Hematopoietic multipotent progenitor cell treated with erythropoietin and hydrocortisone succinate and interleukin-3 and kit ligand, for 15 days (in vitro differentiated cells): ENCODE measurements at regions not wholly inside any gene's neighbourhood (a gene's known extent, or its start where the extent isn't known, plus 50 kb on each side); places are given as distances from the start of the nearest gene placed in this dataset.

Experiments used
- DNase-seq: peaks from one replicate; pipeline ENCODE4 v3.0.0-alpha.2; 2015; ENCODE audit warnings: low spot score

GRCh38 chr5:6166698-6167394 is 211.5 kb downstream of the MED10 start:
- DNase-seq = no peak

- DNase-seq = no peak
These were observed 214.4 kb downstream of the MED10 start for GRCh38 chr5:6163913-6164312.

DNA sequence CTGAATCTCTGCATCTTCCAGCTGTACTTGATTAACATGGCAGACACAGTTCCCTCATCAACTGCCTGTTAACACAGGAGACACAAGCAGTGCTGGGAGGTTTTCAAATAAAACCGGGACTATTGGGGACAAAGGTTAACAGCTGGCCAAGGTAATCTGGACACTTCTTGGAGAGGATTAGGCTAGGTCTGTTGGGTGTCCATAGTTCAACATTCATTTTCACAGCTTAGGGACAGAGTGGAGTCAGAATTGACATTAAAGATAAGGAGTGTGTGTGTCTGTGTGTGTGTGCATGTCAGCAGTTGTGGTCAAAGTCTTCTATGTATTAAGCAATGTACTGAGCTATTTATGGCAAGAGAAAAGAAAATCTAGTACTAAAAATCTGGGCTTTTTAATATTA is 216.2 kb downstream of the MED10 start:
- DNase-seq = no peak

DNA sequence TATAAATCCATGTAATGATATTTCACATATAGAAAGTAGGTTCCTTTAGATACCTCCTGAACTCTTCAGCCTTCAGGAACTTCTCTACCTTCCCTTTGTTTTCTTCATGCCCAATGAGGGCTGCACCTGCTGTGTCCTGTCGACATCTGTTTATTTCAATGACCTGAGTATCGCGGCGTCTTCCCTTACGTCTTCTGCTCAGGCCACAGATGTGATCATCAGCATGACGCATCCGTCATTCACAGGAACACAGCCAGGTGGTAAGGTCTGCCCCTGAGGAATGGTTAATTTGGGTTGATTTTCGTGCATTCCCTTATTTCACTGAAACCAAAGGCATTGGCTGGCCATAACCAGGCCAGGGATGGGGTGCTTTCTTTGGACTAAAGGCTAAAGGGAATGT is 217.1 kb downstream of the MED10 start:
- DNase-seq = no peak

DNA sequence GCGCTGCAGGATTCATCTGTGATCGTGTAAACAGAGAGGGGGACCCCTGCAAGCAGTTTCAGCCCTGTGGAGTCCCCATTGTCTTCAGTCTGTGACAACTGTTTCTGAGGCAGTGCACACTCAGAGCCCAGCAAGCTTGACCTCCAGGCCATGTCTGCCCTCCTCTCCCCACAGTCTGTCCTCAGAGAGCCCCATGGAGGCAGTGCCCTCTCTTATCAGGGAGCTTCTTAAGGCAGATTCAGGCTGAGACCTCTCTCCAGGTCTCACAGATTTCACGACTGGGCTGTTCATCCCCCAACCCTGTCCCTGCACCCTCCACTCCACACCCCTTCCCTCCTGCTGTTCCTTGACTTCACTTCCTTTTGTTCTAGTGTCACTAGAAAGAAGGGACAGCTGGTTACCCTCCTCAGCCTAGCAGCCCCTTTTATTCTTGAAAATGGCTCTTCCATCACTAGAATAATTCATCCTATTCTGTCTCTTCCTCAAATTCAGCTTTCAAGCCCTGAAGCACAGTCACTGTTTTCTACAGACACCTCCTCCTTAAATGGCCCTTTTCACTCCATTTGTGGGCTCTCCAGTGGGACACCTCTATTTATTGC is 218.4 kb downstream of the MED10 start:
- no peak for DNase-seq

DNA sequence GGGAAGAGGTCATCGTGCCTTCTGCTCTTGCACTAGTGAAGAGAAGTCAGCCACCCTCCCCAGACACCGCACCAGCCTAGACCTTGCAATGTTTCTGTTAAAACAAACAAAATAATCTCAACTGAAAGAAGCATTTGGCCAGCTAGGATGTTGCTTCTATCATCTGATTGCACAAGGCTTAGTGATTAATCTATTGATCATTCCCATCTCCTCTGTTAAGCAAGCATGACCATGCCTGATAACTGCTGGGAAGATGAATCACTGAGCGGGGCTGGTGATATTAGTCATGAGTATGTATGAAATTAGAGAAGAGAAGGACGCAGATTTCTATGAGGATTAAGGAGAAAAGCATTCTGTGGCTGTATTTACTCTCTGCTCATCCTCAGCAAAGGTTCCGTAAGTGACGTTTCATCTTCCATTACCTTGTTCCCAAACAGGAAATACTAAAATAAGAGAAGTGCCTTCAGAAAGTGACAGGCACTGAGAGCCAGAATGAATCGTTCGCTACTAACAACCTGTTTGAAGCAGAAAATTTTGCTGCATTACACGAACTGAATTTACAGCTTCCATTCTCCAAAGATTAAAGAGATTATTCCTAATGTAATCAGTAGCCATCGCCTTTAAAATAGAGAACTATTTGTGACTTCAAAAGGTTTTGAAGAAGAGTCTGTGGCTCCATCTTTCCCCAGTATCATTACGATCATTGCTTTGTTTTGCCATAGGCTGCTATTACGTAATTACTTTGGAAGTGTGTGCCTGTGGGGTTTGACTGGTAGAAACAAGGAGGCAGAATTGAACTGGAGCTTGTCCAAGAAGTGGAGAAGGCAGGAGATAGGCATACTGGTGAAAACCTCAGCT is 219.1 kb downstream of the MED10 start:
- no peak for DNase-seq

GRCh38 chr5:6154216-6154615 is 224.1 kb downstream of the MED10 start:
- no peak for DNase-seq

DNA sequence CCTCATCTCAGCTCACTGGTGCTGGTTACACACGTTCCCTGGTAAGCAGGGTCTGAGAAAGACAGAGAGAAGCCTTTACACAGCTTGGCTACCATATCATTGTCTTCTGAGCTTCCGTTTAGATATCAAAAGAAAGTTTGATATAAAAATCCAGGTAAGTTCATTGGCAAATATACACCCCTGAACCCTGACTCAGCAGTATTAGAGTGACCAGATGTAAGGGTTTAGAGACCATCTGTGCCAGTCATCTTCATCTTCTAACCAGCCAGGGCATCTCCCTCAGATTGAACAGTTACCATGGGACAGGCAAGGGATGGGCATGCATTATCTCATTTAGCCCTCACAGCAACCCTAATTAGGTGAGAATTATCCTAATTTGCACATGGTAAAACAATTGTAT is 232.1 kb downstream of the MED10 start:
- no peak for DNase-seq

DNA sequence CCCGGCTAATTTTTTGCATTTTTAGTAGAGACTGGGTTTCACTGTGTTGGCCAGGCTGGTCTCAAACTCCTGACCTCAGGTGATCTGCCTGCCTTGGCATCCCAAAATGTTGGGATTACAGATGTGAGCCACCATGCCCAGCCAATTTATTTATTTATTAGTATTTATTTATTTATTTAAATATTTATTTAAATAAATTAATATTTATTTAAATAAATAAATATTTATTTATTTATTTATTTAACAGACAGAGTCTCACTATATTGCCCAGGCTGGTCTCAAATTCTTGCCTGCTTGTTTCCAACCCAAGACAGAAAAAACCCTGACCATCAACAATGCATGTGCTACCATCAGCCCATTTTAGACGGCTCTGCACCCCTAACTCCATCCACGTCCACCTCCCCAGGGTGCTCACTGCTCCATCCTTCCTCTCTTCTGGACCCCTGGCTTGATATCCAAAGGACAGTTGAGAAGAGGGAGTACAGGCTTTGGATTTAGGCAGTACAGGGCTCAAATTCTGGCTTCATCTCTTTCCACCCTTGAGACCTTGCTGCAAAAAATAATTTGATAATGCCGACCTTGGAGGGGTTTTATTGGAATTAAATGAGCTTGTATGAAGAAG is 232.6 kb downstream of the MED10 start:
- no peak for DNase-seq

DNA sequence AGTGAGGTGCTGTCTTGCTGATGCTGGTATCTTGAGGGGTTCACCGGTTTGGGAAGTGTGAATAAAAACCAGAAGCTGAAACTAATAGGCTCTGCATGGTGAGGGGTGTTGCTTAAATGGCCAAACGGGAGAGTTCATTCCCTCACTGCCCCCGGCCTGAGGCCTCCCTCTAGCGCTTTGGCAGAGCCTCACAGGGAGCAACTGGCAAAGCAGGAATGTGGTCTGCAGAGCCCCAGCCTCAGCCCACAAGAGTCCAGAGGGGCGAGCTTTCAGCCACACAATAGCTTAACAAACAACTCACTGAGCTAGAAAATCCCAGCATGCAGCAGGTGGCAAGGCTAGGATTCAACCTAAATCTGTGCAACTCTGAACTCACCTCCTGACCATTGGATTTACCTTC is 234.8 kb downstream of the MED10 start:
- no peak for DNase-seq

DNA sequence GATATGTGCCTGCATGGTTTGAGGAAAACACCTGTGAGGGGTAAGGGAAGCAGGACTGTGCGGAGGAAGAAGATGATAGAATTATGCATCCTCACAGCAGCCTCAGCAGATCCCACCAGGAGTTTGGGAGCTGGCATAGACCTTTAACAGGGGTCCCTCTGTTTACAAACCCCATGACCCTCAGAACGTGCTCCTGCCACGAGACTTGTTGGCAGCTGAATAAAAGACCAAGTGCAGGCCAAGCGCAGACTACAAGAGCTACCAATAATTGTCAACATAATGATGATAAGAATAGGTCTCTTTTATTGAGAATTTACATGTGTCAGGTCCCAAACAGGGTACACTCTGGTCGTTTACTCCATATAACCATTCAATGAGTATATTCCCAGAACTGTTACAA is 236.0 kb downstream of the MED10 start:
- no peak for DNase-seq

DNA sequence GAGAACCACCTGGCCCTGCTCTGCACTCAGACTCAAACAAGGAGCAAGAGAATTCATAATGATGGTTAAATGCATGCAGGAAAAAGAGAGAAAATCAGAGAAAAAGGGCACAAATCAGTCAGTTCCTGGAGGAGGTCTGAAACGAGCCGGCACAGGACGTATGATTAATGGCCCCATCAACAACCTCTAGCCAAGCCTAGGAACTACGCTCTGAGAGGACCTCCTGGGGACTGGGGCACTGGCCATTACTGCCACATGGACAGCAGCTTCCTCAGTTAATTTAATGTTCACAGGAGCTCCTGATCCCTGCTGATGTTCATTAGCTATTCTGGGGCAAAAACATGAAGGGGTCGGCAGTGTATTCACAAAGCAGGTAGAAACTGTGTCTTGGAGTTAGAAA is 238.1 kb downstream of the MED10 start:
- no peak for DNase-seq

- no peak for DNase-seq
These were observed 242.4 kb downstream of the MED10 start for GRCh38 chr5:6135977-6136376.

- DNase-seq = no peak
These were observed 244.1 kb downstream of the MED10 start for GRCh38 chr5:6134281-6134680.

GRCh38 chr5:6125781-6126180 is 252.6 kb downstream of the MED10 start:
- DNase-seq = no peak

- no peak for DNase-seq
These were observed 259.7 kb downstream of the MED10 start for GRCh38 chr5:6118691-6119090.

GRCh38 chr5:6117212-6117611 is 261.1 kb downstream of the MED10 start:
- DNase-seq = no peak

DNA sequence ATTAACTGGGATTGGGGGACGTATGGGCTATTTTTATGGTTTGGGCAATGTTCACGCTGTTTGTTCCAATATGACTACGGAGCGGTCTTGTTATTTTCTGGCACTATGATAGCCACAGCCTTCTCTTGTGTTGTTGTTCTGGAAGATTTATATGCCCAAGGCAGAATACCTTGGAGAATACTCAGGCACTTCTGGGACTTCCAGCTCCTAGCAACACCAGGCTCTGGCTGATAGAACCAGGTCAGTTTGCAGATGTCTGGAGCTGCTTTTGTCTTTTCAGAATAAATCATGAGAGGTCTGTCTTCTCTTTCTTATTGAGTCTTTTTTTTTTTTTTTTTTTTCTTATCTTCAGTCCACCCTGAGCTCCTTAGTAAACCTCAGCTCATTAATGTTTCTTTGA is 262.5 kb downstream of the MED10 start:
- DNase-seq = no peak

- DNase-seq = no peak
These were observed 265.8 kb downstream of the MED10 start for GRCh38 chr5:6112538-6112937.

- DNase-seq = no peak
These were observed 266.2 kb downstream of the MED10 start for GRCh38 chr5:6112125-6112524.

DNA sequence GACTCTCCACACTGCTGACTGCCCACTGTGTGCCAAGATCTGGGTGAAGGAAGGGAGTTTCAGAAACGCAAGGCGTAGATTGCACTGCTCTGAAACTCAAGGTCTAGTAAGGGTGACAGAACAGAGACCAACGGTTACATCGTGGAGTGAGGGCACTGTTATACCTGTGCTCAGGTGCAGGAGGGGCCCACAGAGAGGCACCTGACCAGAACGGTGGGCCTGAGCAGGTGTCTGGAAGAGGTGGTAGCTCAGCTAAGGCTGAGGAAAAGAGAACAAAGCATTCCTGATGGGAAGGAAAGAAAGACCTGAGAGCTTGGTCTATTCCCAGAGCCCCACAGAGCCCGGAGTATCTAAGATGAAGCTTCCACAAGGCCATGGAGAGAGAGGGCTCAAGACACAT is 267.2 kb downstream of the MED10 start:
- no peak for DNase-seq

- DNase-seq = no peak
These were observed 267.8 kb downstream of the MED10 start for GRCh38 chr5:6110441-6111005.
